Stimulated activated naive B cell treated with anti-CD40 and anti-IgM and Interleukin-4, amounts not matched to agents 10 μg/mL and 1 μg/mL and 100 μg/mL, for 72 hours (primary cell): ENCODE measurements at regions not wholly inside any gene's neighbourhood (a gene's known extent, or its start where the extent isn't known, plus 50 kb on each side); places are given as distances from the start of the nearest gene placed in this dataset.

ENCODE experiments used
- ATAC-seq, 2 donors: fragments of 150-1000 bp; cut with Tn5 transposase; replicated peaks; 2 replicates each; pipeline ENCODE4 v1.10.0; 2021; ENCODE audit warnings: moderate library complexity in 1 of 2
- DNase-seq: peaks from one replicate; pipeline ENCODE4 v3.0.0; 2021
- H3K27ac Mint-ChIP-seq: one replicate; pipeline ENCODE4 v1.8.0; 2022; ENCODE audit warnings: mild to moderate bottlenecking, mixed read lengths
- H3K27me3 Mint-ChIP-seq, 2 donors: one replicate each; pipeline ENCODE4 v1.8.0; 2022; ENCODE audit warnings: mixed read lengths in 2 of 2
- H3K36me3 Mint-ChIP-seq, 2 donors: one replicate each; pipeline ENCODE4 v1.8.0; 2022; ENCODE audit warnings: mixed read lengths in 2 of 2, mild to moderate bottlenecking in 1 of 2
- H3K4me1 Mint-ChIP-seq, 2 donors: one replicate each; pipeline ENCODE4 v1.8.0; 2022; ENCODE audit warnings: mixed read lengths in 2 of 2, mild to moderate bottlenecking in 1 of 2
- H3K4me3 Mint-ChIP-seq, 2 donors: one replicate each; pipeline ENCODE4 v1.8.0; 2022; ENCODE audit warnings: mild to moderate bottlenecking in 2 of 2, mixed read lengths in 2 of 2, moderate library complexity in 1 of 2
- H3K9me3 Mint-ChIP-seq, 2 donors: one replicate each; pipeline ENCODE4 v1.8.0; 2022; ENCODE audit warnings: mixed read lengths in 2 of 2, mild to moderate bottlenecking in 1 of 2

- Mint-ChIP-seq H3K27me3 (no peaks in the 10 kb centered on the region), H3K9me3 (peaks cover 6 to 14% of the 10 kb centered on the region in 2 donors), H3K4me1 (no peaks in the 10 kb centered on the region), H3K4me3 (no peak overlapping the region), H3K36me3 (no peaks in the 10 kb centered on the region), H3K27ac (no peak overlapping the region)
- ATAC-seq = no peak
- DNase-seq = no peak
Measured at GRCh38 chr3:157824281-157824680, 281.9 kb downstream of the SHOX2 start.

DNA sequence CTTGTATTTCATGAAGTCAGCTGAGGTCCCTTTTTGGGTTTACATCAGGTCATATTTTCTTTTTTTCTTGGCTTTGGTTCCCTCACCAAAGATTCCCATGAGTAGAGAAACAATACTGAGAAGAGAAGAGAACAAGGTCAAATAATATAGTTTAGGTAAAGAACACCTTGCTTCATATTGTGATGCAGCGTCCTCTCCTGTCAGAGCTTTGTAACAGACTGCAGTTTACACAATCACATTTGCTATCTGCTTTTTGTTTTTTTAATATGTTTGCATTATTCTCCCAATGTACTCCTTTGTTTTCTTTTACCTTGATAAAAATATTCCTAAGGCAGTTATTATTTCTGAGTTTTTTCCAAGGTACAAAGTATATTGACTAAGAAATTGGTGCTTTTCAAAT, 283.2 kb downstream of the SHOX2 start:
- no peak for DNase-seq
- peaks cover 0 to 9% of the 10 kb centered on the region in 2 donors for H3K9me3 Mint-ChIP-seq
- no peak overlapping the region for H3K4me3 Mint-ChIP-seq
- no peak overlapping the region for H3K27ac Mint-ChIP-seq
- ATAC-seq = no peak
- no peaks in the 10 kb centered on the region for H3K4me1 Mint-ChIP-seq
- peaks cover 0 to 2% of the 10 kb centered on the region in 2 donors for H3K27me3 Mint-ChIP-seq
- H3K36me3 Mint-ChIP-seq = no peaks in the 10 kb centered on the region

DNA sequence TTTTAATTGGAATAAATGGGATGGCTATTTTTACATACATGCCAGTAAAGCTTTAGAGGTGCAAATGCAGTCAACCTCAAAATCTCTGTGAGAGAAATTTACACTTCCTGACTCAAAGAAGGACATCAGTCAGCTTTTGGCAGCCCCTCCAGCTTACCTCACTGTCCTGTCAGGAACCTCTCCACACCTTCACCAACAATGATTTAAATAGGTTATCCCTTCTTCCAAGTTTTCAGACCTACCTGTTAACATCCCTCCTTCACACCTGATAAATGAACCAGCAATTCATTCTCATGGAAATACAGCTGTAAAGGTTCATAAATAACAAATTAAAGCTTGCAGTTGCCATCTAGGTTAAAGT, 286.1 kb downstream of the SHOX2 start:
- ATAC-seq = no peak

GRCh38 chr3:157819270-157820156, 286.7 kb downstream of the SHOX2 start:
- Mint-ChIP-seq H3K27me3 (peaks cover 0 to 5% of the 10 kb centered on the region in 2 donors), H3K9me3 (peaks cover 0 to 7% of the 10 kb centered on the region in 2 donors), H3K4me1 (no peaks in the 10 kb centered on the region), H3K36me3 (no peaks in the 10 kb centered on the region), H3K4me3 (no peak overlapping the region), H3K27ac (no peak overlapping the region)
- ATAC-seq = no peak
- DNase-seq = no peak

More for the DNA sequence above, 286.1 kb downstream of the SHOX2 start:
- H3K27me3 Mint-ChIP-seq = peaks cover 0 to 5% of the 10 kb centered on the region in 2 donors
- H3K27ac Mint-ChIP-seq = no peak overlapping the region
- DNase-seq = no peak
- H3K4me1 Mint-ChIP-seq = no peaks in the 10 kb centered on the region
- no peak overlapping the region for H3K4me3 Mint-ChIP-seq
- peaks cover 0 to 7% of the 10 kb centered on the region in 2 donors for H3K9me3 Mint-ChIP-seq
- H3K36me3 Mint-ChIP-seq = no peaks in the 10 kb centered on the region

GRCh38 chr3:157816896-157817295, 289.3 kb downstream of the SHOX2 start:
- H3K27me3 Mint-ChIP-seq = peaks cover 0 to 5% of the 10 kb centered on the region in 2 donors
- H3K27ac Mint-ChIP-seq = no peak overlapping the region
- H3K9me3 Mint-ChIP-seq = peaks cover 0 to 3% of the 10 kb centered on the region in 2 donors
- no peak overlapping the region for H3K4me3 Mint-ChIP-seq
- H3K36me3 Mint-ChIP-seq = no peaks in the 10 kb centered on the region
- DNase-seq = no peak
- ATAC-seq = no peak
- H3K4me1 Mint-ChIP-seq = no peaks in the 10 kb centered on the region

- H3K27ac Mint-ChIP-seq = no peak overlapping the region
- ATAC-seq (no peak), DNase-seq (no peak)
- peaks cover 0 to 5% of the 10 kb centered on the region in 2 donors for H3K27me3 Mint-ChIP-seq
- H3K9me3 Mint-ChIP-seq = peaks cover 0 to 1% of the 10 kb centered on the region in 2 donors
- H3K4me3 Mint-ChIP-seq = no peak overlapping the region
- H3K36me3 Mint-ChIP-seq = no peaks in the 10 kb centered on the region
- no peaks in the 10 kb centered on the region for H3K4me1 Mint-ChIP-seq
Measured at GRCh38 chr3:157816296-157816695, 289.9 kb downstream of the SHOX2 start.

DNA sequence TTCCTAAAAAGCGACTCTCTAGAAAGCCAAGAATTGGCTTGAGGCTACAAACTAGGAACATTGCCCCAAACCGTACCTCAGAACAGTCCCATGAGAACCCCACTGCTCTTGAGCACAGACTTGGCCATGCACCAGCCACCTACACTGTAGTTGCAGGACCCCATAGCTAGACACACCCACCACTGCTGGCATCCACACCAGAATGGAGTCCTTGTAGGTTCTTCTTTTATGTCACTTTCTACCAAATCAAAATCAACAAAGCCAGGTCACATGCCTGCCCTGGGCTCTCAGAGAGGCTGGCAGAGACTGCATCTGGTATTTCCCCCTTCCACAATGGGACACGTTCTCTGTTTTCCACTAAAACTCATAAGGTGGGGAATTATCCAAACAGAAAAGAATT, 290.5 kb downstream of the SHOX2 start:
- Mint-ChIP-seq H3K27me3 (peaks cover 0 to 5% of the 10 kb centered on the region in 2 donors), H3K4me3 (no peak overlapping the region), H3K36me3 (no peaks in the 10 kb centered on the region), H3K4me1 (no peaks in the 10 kb centered on the region), H3K27ac (no peak overlapping the region), H3K9me3 (peaks cover 0 to 1% of the 10 kb centered on the region in 2 donors)
- no peak for ATAC-seq
- no peak for DNase-seq

GRCh38 chr3:157810924-157811718, 295.1 kb downstream of the SHOX2 start:
- H3K27me3 Mint-ChIP-seq = no peaks in the 10 kb centered on the region
- DNase-seq = no peak
- no peak for ATAC-seq
- no peaks in the 10 kb centered on the region for H3K36me3 Mint-ChIP-seq
- no peak overlapping the region for H3K4me3 Mint-ChIP-seq
- no peak overlapping the region for H3K27ac Mint-ChIP-seq
- no peaks in the 10 kb centered on the region for H3K4me1 Mint-ChIP-seq
- H3K9me3 Mint-ChIP-seq = no peaks in the 10 kb centered on the region

DNA sequence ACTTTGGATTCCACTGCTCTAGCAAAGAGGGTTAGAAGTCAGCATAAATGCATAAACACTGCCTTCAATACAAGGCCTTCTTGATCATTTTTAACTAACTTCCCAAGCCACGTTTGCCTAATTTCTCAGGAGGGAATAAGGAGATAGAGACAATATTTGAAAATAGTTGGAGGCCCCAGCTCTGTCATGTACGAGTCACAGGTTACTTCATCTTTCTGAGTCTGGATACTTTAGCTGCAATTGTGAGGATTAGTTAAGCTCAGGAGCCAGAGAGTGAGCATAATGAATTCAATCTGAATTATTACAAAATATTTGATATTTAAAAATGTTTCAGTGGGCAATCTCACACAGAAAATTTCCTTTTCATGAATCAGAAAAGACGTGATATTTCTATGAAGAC, 298.9 kb downstream of the SHOX2 start:
- peaks cover 1 to 3% of the 10 kb centered on the region in 2 donors for H3K9me3 Mint-ChIP-seq
- H3K27ac Mint-ChIP-seq = no peak overlapping the region
- no peak for ATAC-seq
- H3K4me1 Mint-ChIP-seq = no peaks in the 10 kb centered on the region
- H3K4me3 Mint-ChIP-seq = no peak overlapping the region
- no peaks in the 10 kb centered on the region for H3K36me3 Mint-ChIP-seq
- no peaks in the 10 kb centered on the region for H3K27me3 Mint-ChIP-seq
- DNase-seq = no peak

DNA sequence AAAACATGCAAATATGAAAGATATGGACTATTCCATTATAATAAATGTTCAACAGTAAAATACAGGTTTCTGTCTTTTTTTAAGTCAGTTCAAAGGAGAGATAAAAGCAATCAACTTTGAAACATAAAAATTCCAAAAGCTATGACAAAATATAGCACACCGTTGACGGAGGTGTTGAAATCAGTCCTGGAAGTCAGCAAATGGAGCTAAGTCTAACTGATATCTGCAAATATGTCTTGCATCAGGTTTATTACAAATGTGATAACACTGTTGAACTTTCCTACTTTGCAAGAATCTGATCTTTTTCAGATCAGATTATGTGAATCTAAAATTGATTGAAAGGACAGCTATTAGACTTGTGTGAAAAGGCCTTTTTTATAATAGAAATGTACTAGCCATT, 300.7 kb downstream of the SHOX2 start:
- Mint-ChIP-seq H3K36me3 (no peaks in the 10 kb centered on the region), H3K27me3 (no peaks in the 10 kb centered on the region), H3K4me3 (no peak overlapping the region), H3K27ac (no peak overlapping the region), H3K4me1 (no peaks in the 10 kb centered on the region), H3K9me3 (peaks cover 8 to 11% of the 10 kb centered on the region in 2 donors)
- no peak for ATAC-seq
- DNase-seq = no peak

GRCh38 chr3:157794771-157795170, 291.6 kb upstream of the VEPH1 start:
- Mint-ChIP-seq H3K4me3 (no peak overlapping the region), H3K36me3 (no peaks in the 10 kb centered on the region), H3K27me3 (no peaks in the 10 kb centered on the region), H3K9me3 (peaks cover 0 to 4% of the 10 kb centered on the region in 2 donors), H3K4me1 (no peaks in the 10 kb centered on the region), H3K27ac (no peak overlapping the region)
- no peak for ATAC-seq
- no peak for DNase-seq

DNA sequence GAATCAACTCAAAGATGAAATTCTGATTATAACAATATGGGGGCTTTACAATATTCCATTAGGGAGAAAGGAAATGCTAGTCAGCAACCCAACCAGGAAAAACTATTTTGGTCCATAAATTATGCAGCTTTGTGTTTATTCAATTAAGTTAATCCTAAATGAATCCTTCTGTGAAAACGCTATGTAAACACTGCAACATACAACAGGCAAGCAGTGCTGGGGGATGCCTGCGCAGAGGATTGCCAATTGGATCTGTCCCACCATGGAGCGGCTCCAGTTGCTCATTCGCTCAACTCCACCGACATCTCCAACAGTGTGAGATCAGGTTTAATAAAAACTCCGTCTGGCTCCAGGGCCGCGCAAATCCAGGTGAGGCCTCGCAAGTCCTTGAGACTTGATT, 290.5 kb upstream of the VEPH1 start:
- no peaks in the 10 kb centered on the region for H3K4me1 Mint-ChIP-seq
- no peaks in the 10 kb centered on the region for H3K27me3 Mint-ChIP-seq
- no peak overlapping the region for H3K4me3 Mint-ChIP-seq
- no peak for DNase-seq
- H3K9me3 Mint-ChIP-seq = peaks cover 1 to 6% of the 10 kb centered on the region in 2 donors
- no peak for ATAC-seq
- no peak overlapping the region for H3K27ac Mint-ChIP-seq
- H3K36me3 Mint-ChIP-seq = no peaks in the 10 kb centered on the region

GRCh38 chr3:157789162-157789561, 285.9 kb upstream of the VEPH1 start:
- DNase-seq = no peak
- Mint-ChIP-seq H3K36me3 (no peaks in the 10 kb centered on the region), H3K27me3 (no peaks in the 10 kb centered on the region), H3K4me3 (no peak overlapping the region), H3K4me1 (no peaks in the 10 kb centered on the region), H3K27ac (no peak overlapping the region), H3K9me3 (peaks cover 2 to 13% of the 10 kb centered on the region in 2 donors)
- ATAC-seq = no peak

- Mint-ChIP-seq H3K36me3 (no peaks in the 10 kb centered on the region), H3K27ac (no peak overlapping the region), H3K4me3 (no peak overlapping the region), H3K9me3 (peaks cover 4 to 13% of the 10 kb centered on the region in 2 donors), H3K27me3 (no peaks in the 10 kb centered on the region), H3K4me1 (no peaks in the 10 kb centered on the region)
- no peak for ATAC-seq
- DNase-seq = no peak
Measured at GRCh38 chr3:157786618-157787017, 283.4 kb upstream of the VEPH1 start.

GRCh38 chr3:157786211-157786610, 283.0 kb upstream of the VEPH1 start:
- no peak for ATAC-seq

More at GRCh38 chr3:157786211-157786610, 283.0 kb upstream of the VEPH1 start:
- Mint-ChIP-seq H3K4me3 (no peak overlapping the region), H3K27me3 (no peaks in the 10 kb centered on the region), H3K36me3 (no peaks in the 10 kb centered on the region), H3K27ac (no peak overlapping the region), H3K9me3 (peaks cover 4 to 13% of the 10 kb centered on the region in 2 donors), H3K4me1 (no peaks in the 10 kb centered on the region)
- no peak for DNase-seq
